CD4-positive, alpha-beta T cell (primary cell): ENCODE measurements at regions not wholly inside any gene's neighbourhood (a gene's known extent, or its start where the extent isn't known, plus 50 kb on each side); places are given as distances from the start of the nearest gene placed in this dataset.

Source experiments
- ATAC-seq: fragments of 200-7000 bp; cut with Tn5 transposase; one replicate; pipeline ENCODE4 v1.10.0; 2022; ENCODE audit warnings: mild to moderate bottlenecking; ENCODE audit not compliant: poor library complexity
- CTCF ChIA-PET: fragments of 350-600 bp; sonication (Branson Sonifier 250); formaldehyde crosslinking; loops from one replicate; lab custom pipeline; 2021; ENCODE audit warnings: antibody characterized with exemption, inconsistent platforms; lab: Charles Lee
- POLR2A ChIA-PET: fragments of 350-600 bp; sonication (Branson Sonifier 250); formaldehyde crosslinking; loops from one replicate; lab custom pipeline; 2021; ENCODE audit warnings: antibody characterized with exemption, inconsistent platforms; lab: Charles Lee
- DNase-seq, 14 experiments: peaks; one replicate each; pipeline ENCODE4 v3.0.0-alpha.2; 2013 to 2020; ENCODE audit warnings: mixed read lengths in 2 of 14
- H3K27ac ChIP-seq, 2 donors: one replicate each; pipeline versions ENCODE4 v1.5.1 to v1.7.0; 2013; ENCODE audit warnings: low read length in 2 of 2, low read depth in 1 of 2, mild to moderate bottlenecking in 1 of 2
- H3K27me3 ChIP-seq, 2 experiments: 1 replicate in 1 of 2; 2 replicates in 1 of 2; pipeline versions ENCODE4 v1.6.1 to v1.7.0; 2013; ENCODE audit warnings: low read length in 2 of 2, control low read depth in 1 of 2, mild to moderate bottlenecking in 1 of 2, moderate library complexity in 1 of 2; ENCODE audit not compliant: insufficient read depth in 2 of 2, control insufficient read depth in 1 of 2
- H3K36me3 ChIP-seq: one replicate; pipeline ENCODE4 v1.6.1; 2013; ENCODE audit warnings: low read length, control low read depth; ENCODE audit not compliant: insufficient read depth
- H3K4me1 ChIP-seq: one replicate; pipeline ENCODE4 v1.6.1; 2013; ENCODE audit warnings: low read length, control low read depth; ENCODE audit not compliant: insufficient read depth
- H3K4me3 ChIP-seq: one replicate; pipeline ENCODE4 v1.5.1; 2013; ENCODE audit warnings: mild to moderate bottlenecking, low read length, moderate library complexity
- H3K9me3 ChIP-seq, 2 experiments: 1 replicate in 1 of 2; 2 replicates in 1 of 2; pipeline versions ENCODE4 v1.6.1 to v1.7.0; 2013; ENCODE audit warnings: low read length in 2 of 2, mild to moderate bottlenecking in 2 of 2, control low read depth in 1 of 2, moderate library complexity in 1 of 2; ENCODE audit not compliant: control insufficient read depth in 1 of 2, insufficient read depth in 1 of 2
- H3K27ac Mint-ChIP-seq: one replicate; pipeline ENCODE4 v1.8.0; 2020; ENCODE audit warnings: mixed read lengths
- H3K27me3 Mint-ChIP-seq: one replicate; pipeline ENCODE4 v1.8.0; 2021; ENCODE audit warnings: mixed read lengths
- H3K36me3 Mint-ChIP-seq: one replicate; pipeline ENCODE4 v1.8.0; 2021; ENCODE audit warnings: low read depth, mixed read lengths
- H3K4me1 Mint-ChIP-seq: one replicate; pipeline ENCODE4 v1.8.0; 2021; ENCODE audit warnings: low read depth, mixed read lengths
- H3K4me3 Mint-ChIP-seq: one replicate; pipeline ENCODE4 v1.8.0; 2020; ENCODE audit warnings: mild to moderate bottlenecking, mixed read lengths
- H3K9me3 Mint-ChIP-seq: one replicate; pipeline ENCODE4 v1.8.0; 2020; ENCODE audit warnings: mixed read lengths
- CTCF ChIP-seq: fragments of 200-600 bp; IDR thresholded peaks from one replicate; pipeline ENCODE4 v1.8.0; 2022; ENCODE audit warnings: antibody characterized with exemption, mild to moderate bottlenecking
- intact Hi-C, 2 experiments: fragments of 100-400 bp; cut with DNase I in 1 of 2; cut with micrococcal nuclease in 1 of 2; formaldehyde crosslinking; loops; one replicate each; pipeline versions ENCODE4 v1.15.1 to v1.9.0; 2023 to 2025; cut with DNase I, micrococcal nuclease

- ChIA-PET CTCF (interaction anchor here (0.7 kb wide), 1 partner anchor 817 kb away, joined by 3 read pairs; no protein-coding TSS in a partner anchor), POLR2A (no interaction called here)
- no peaks in the 10 kb centered on the region for H3K36me3 Mint-ChIP-seq
- ATAC-seq (no peak), DNase-seq (no peak)
- no peaks in the 10 kb centered on the region for H3K27me3 Mint-ChIP-seq
- no peak overlapping the region for H3K4me3 Mint-ChIP-seq
- H3K27ac Mint-ChIP-seq, result no peak overlapping the region
- no peaks in the 10 kb centered on the region for H3K9me3 ChIP-seq
- no peak for TF ChIP-seq CTCF
- no peaks in the 10 kb centered on the region for H3K27me3 ChIP-seq
- intact Hi-C loops, result no loop called here
- no peak overlapping the region for H3K27ac ChIP-seq
- H3K4me3 ChIP-seq, result no peak overlapping the region
- H3K4me1 ChIP-seq, result no peaks in the 10 kb centered on the region
- no peaks in the 10 kb centered on the region for H3K36me3 ChIP-seq
- H3K9me3 Mint-ChIP-seq, result no peaks in the 10 kb centered on the region
- H3K4me1 Mint-ChIP-seq, result no peaks in the 10 kb centered on the region
Measured at GRCh38 chr12:114783089-114783618, 99.2 kb upstream of the TBX3 start.

- H3K27ac Mint-ChIP-seq, result no peak overlapping the region
- DNase-seq (no peak), ATAC-seq (no peak)
- Histone ChIP-seq H3K9me3 (peaks cover 0 to 7% of the 10 kb centered on the region in 2 experiments), H3K27me3 (no peaks in the 10 kb centered on the region), H3K27ac (no peak overlapping the region), H3K36me3 (no peaks in the 10 kb centered on the region), H3K4me3 (no peak overlapping the region), H3K4me1 (no peaks in the 10 kb centered on the region)
- no peak overlapping the region for H3K4me3 Mint-ChIP-seq
- no peaks in the 10 kb centered on the region for H3K4me1 Mint-ChIP-seq
- intact Hi-C loops, result no loop called here
- H3K9me3 Mint-ChIP-seq, result no peaks in the 10 kb centered on the region
- CTCF ChIA-PET, result no interaction called here
- TF ChIP-seq CTCF, result no peak
- no peaks in the 10 kb centered on the region for H3K36me3 Mint-ChIP-seq
- H3K27me3 Mint-ChIP-seq, result no peaks in the 10 kb centered on the region
- POLR2A ChIA-PET, result no interaction called here
Measured at GRCh38 chr12:114780746-114781399, 96.9 kb upstream of the TBX3 start.

GRCh38 chr12:114779647-114780046 is 95.7 kb upstream of the TBX3 start:
- Mint-ChIP-seq H3K27ac (no peak overlapping the region), H3K27me3 (peaks cover 5% of the 10 kb centered on the region), H3K9me3 (no peaks in the 10 kb centered on the region), H3K36me3 (no peaks in the 10 kb centered on the region), H3K4me1 (no peaks in the 10 kb centered on the region), H3K4me3 (no peak overlapping the region)
- H3K9me3 ChIP-seq, result peaks cover 0 to 7% of the 10 kb centered on the region in 2 experiments
- ChIA-PET CTCF (no interaction called here), POLR2A (no interaction called here)
- no peak for DNase-seq
- H3K4me1 ChIP-seq, result no peaks in the 10 kb centered on the region
- no peaks in the 10 kb centered on the region for H3K27me3 ChIP-seq
- no peaks in the 10 kb centered on the region for H3K36me3 ChIP-seq
- no peak for ATAC-seq
- TF ChIP-seq CTCF, result no peak
- intact Hi-C loops, result no loop called here
- no peak overlapping the region for H3K4me3 ChIP-seq
- no peak overlapping the region for H3K27ac ChIP-seq
